RWPE1 (cell line): ENCODE measurements at regions not wholly inside any gene's neighbourhood (a gene's known extent, or its start where the extent isn't known, plus 50 kb on each side); places are given as distances from the start of the nearest gene placed in this dataset.

Experiments used
- CTCF ChIA-PET: fragments of 350-600 bp; sonication (Branson Sonifier 250); formaldehyde crosslinking; extraction: SDS; loops from one replicate; lab custom pipeline; 2021; lab: Yijun Ruan, JAX
- POLR2A ChIA-PET: fragments of 400-600 bp; formaldehyde crosslinking; extraction: SDS; loops from one replicate; lab custom pipeline; 2020; ENCODE audit warnings: antibody characterized with exemption; ENCODE audit not compliant: low non-redundant PET; lab: Yijun Ruan, JAX
- DNase-seq: peaks from one replicate; pipeline ENCODE4 v3.0.0; 2012; ENCODE audit warnings: low spot score
- H3K27ac ChIP-seq: fragments of 450-650 bp; 2 replicates; pipeline ENCODE4 v1.5.1; 2017
- CTCF ChIP-seq: fragments of 450-650 bp; conservative IDR thresholded peaks from 2 replicates; pipeline ENCODE4 v1.5.1; 2017; ENCODE audit warnings: low read depth, mild to moderate bottlenecking

GRCh38 chrX:103148075-103148474 is 55.1 kb upstream of the NXF3 start:
- ChIA-PET POLR2A (no interaction called here), CTCF (no interaction called here)
- DNase-seq: no peak
- no peak for TF ChIP-seq CTCF
- H3K27ac ChIP-seq: no peak overlapping the region
